ENCODE measurements at regions not wholly inside any gene's neighbourhood (a gene's known extent, or its start where the extent isn't known, plus 50 kb on each side); places are given as distances from the start of the nearest gene placed in this dataset.

DNA sequence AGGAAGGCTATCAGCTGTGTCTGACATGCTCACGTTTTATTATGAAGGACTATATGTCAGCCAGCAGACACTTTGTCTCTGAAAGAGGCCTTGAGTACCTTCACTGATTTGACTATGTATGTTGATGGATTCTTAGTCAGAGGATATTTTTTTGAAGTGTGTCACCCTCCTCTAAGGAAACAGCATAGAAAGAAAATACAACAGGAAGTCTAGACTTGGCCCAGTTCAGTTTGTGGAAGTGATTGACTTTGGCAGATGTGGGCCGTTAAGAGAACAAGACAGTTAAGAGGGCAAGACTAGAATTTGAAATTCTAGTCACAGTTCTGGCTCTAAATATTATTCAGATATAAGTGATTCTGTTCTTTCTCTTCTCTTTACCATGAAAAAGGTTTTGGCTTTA is 471.5 kb downstream of the CDH8 start:
- H3K36me3 ChIP-seq, result no peaks in the 10 kb centered on the region
- H3K27ac ChIP-seq, result no peak overlapping the region
- no peaks in the 10 kb centered on the region for H3K27me3 ChIP-seq (replicated peaks; ENCODE audit: insufficient read depth)
- no peaks in the 10 kb centered on the region for H3K4me1 ChIP-seq (replicated peaks)
- WGBS, result 18% methylated on average over 2 of the region's 2 CpGs
- intact Hi-C loops (cut with DNase I), result no loop called here
- no peak overlapping the region for H3K4me3 ChIP-seq
- H3K9me3 ChIP-seq, result no peaks in the 10 kb centered on the region
- DNase-seq (ENCODE audit: low spot score), result no peak
- TF ChIP-seq POLR2AphosphoS5 (IDR thresholded peaks at IDR 0.05), result no peak
- TF ChIP-seq, protein P1, sequence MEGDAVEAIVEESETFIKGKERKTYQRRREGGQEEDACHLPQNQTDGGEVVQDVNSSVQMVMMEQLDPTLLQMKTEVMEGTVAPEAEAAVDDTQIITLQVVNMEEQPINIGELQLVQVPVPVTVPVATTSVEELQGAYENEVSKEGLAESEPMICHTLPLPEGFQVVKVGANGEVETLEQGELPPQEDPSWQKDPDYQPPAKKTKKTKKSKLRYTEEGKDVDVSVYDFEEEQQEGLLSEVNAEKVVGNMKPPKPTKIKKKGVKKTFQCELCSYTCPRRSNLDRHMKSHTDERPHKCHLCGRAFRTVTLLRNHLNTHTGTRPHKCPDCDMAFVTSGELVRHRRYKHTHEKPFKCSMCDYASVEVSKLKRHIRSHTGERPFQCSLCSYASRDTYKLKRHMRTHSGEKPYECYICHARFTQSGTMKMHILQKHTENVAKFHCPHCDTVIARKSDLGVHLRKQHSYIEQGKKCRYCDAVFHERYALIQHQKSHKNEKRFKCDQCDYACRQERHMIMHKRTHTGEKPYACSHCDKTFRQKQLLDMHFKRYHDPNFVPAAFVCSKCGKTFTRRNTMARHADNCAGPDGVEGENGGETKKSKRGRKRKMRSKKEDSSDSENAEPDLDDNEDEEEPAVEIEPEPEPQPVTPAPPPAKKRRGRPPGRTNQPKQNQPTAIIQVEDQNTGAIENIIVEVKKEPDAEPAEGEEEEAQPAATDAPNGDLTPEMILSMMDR (IDR thresholded peaks at IDR 0.05), result no peak
- TF ChIP-seq POLR2A (IDR thresholded peaks at IDR 0.05), result no peak

DNA sequence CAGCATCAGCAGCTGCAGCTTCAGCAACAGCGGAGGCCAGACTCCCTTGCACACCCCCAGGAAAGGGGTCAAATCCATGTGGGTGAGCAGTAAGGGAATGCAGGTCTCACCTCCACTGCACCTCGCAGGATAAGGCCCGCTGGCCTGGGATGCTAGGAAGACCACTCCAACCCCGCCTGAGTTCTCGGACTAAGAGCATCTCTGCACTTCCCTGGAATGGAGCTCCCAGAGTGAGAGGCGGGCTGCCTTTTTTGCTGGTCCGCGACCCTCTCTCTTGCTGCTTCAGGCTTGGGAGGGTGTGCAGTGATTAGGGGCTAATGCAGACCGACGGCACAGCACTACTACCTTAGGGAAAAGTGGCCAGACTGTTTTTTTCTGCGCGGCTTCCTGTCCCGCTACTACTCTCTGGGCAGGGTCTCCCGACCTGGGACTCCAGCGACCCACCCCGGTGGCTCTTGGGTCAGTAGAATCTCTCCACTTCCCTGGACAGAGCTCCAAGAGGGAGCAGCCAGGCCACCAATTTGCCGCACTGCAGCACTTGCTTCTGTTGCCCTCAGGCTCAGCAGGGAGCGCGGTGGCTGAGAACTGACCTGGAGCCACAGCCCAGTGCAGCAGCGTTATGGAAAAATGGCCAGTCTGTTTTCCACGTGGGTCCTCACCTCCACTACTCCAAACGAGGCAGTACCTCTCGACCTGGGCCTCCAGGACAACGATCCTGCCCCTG is 480.4 kb downstream of the CDH8 start:
- intact Hi-C loops (cut with DNase I), result no loop called here
- Histone ChIP-seq H3K27me3 (replicated peaks; ENCODE audit: insufficient read depth) (no peaks in the 10 kb centered on the region), H3K27ac (no peak overlapping the region), H3K9me3 (no peaks in the 10 kb centered on the region), H3K4me1 (replicated peaks) (no peaks in the 10 kb centered on the region), H3K36me3 (no peaks in the 10 kb centered on the region), H3K4me3 (no peak overlapping the region)
- DNase-seq (ENCODE audit: low spot score), result no peak
- TF ChIP-seq POLR2AphosphoS5 (IDR thresholded peaks at IDR 0.05) (no peak), POLR2A (IDR thresholded peaks at IDR 0.05) (no peak)
- TF ChIP-seq, protein P1 (IDR thresholded peaks at IDR 0.05), result no peak
- 92% methylated on average over 24 of the region's 24 CpGs for WGBS

DNA sequence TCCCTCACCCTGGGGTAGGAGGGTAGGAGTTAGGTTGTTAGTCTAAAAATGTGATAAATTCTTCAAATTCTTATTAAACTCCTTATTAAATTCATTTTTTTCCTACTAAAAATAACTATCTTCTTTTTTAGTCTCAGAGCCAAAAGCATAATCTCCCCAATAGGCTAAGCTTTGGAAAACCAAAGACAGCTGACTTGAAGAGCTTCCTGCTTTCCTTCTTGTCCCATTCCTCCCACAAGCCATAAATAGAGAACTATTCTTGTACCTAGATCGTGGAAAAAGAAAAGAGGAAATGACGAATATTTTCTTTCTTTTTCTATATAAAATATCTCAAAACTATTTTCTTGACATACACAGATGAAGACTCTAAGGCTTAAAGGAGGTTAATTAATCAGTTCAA is 486.9 kb downstream of the CDH8 start:
- WGBS, result 50% methylated on average over 2 of the region's 2 CpGs
- H3K27me3 ChIP-seq (replicated peaks; ENCODE audit: insufficient read depth), result no peaks in the 10 kb centered on the region
- intact Hi-C loops (cut with DNase I), result no loop called here
- TF ChIP-seq POLR2A (IDR thresholded peaks at IDR 0.05), result no peak
- TF ChIP-seq, protein P1 (IDR thresholded peaks at IDR 0.05), result no peak
- TF ChIP-seq POLR2AphosphoS5 (IDR thresholded peaks at IDR 0.05), result no peak
- H3K9me3 ChIP-seq, result no peaks in the 10 kb centered on the region
- no peak overlapping the region for H3K27ac ChIP-seq
- H3K36me3 ChIP-seq, result no peaks in the 10 kb centered on the region
- DNase-seq (ENCODE audit: low spot score), result no peak
- H3K4me1 ChIP-seq (replicated peaks), result no peaks in the 10 kb centered on the region
- H3K4me3 ChIP-seq, result no peak overlapping the region

DNA sequence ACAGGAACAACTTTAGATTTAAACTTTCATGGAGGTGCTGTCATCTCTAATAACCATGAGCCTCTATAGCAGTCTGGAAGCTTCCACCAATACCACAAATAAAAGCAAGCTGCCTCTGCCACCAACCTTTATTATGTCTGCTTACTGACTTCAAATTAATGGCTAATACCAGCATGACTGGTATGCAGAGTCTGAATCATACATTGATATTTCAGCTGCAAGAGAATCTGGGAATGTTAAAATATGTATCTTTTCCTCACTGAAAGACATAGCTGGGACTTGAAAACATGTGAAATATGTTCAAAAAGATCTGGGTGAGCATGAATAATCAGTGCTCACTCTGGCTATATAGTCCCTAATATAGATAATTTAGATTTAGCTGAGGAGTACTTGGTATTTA is 488.6 kb downstream of the CDH8 start:
- intact Hi-C loops (cut with DNase I), result no loop called here
- H3K9me3 ChIP-seq, result no peaks in the 10 kb centered on the region
- no peak overlapping the region for H3K4me3 ChIP-seq
- TF ChIP-seq POLR2AphosphoS5 (IDR thresholded peaks at IDR 0.05), result no peak
- TF ChIP-seq POLR2A (IDR thresholded peaks at IDR 0.05), result no peak
- TF ChIP-seq, protein P1 (IDR thresholded peaks at IDR 0.05), result no peak
- H3K4me1 ChIP-seq (replicated peaks), result no peaks in the 10 kb centered on the region
- no peak for DNase-seq (ENCODE audit: low spot score)
- no peak overlapping the region for H3K27ac ChIP-seq
- no peaks in the 10 kb centered on the region for H3K36me3 ChIP-seq
- H3K27me3 ChIP-seq (replicated peaks; ENCODE audit: insufficient read depth), result no peaks in the 10 kb centered on the region

DNA sequence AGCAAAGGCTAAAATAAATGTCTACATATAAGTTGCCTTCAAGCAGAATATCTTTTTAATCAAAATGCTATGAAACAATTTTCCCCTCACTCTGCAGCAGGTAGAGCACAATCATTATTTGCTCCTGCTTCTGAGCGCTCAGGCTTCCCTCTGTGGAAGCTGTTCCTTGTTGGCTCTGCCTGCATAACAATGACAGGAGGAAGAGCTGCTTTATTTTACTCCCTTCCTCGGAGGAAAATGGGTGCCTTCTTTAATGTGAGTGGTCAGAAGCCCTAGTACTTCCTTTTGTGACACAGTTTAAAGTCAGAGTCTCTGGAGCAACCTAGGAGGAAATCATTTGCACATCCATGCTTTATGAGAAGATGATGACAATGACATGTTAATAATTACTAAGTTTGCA is 492.1 kb downstream of the CDH8 start:
- intact Hi-C loops (cut with DNase I), result no loop called here
- Histone ChIP-seq H3K4me3 (no peak overlapping the region), H3K36me3 (no peaks in the 10 kb centered on the region), H3K9me3 (no peaks in the 10 kb centered on the region), H3K27me3 (replicated peaks; ENCODE audit: insufficient read depth) (no peaks in the 10 kb centered on the region), H3K4me1 (replicated peaks) (no peaks in the 10 kb centered on the region), H3K27ac (no peak overlapping the region)
- WGBS, result 56% methylated on average over 2 of the region's 2 CpGs
- DNase-seq (ENCODE audit: low spot score), result no peak
- TF ChIP-seq POLR2A (IDR thresholded peaks at IDR 0.05) (no peak), POLR2AphosphoS5 (IDR thresholded peaks at IDR 0.05) (no peak)
- TF ChIP-seq, protein P1 (IDR thresholded peaks at IDR 0.05), result no peak

Data from prostate gland (tissue), 2 donors.